HepG2 (cell line): ENCODE measurements at regions not wholly inside any gene's neighbourhood (a gene's known extent, or its start where the extent isn't known, plus 50 kb on each side); places are given as distances from the start of the nearest gene placed in this dataset.

Source experiments
- ATAC-seq: fragments of 200-7000 bp; cut with Tn5 transposase; 3 replicates; pipeline ENCODE4 v1.9.1; 2020; ENCODE audit warnings: mild to moderate bottlenecking, moderate library complexity
- BruUV-seq: library from RNA; stranded (reverse); fragments of 400-500 nt; replicated peaks from 2 replicates; lab custom pipeline; 2021; lab: Mats Ljungman, UMichigan
- CTCF ChIA-PET: fragments of 300-600 bp; formaldehyde crosslinking; extraction: SDS; loops from one replicate; lab custom pipeline; 2021; ENCODE audit warnings: low total read pairs, inconsistent platforms, low intra/inter-chr PET ratio; lab: Yijun Ruan, JAX
- POLR2A ChIA-PET: fragments of 350-600 bp; sonication (Branson Sonifier 250); formaldehyde crosslinking; loops from one replicate; lab custom pipeline; 2020; ENCODE audit warnings: antibody characterized with exemption, inconsistent platforms; lab: Yijun Ruan, JAX
- DNase-seq: peaks from one replicate; pipeline ENCODE4 v3.0.0-alpha.2; 2015; ENCODE audit warnings: low spot score
- FAIRE-seq: peaks from 3 replicates; lab custom pipeline; 2011; peaks lifted over from hg19 to GRCh38; lab: Jason Lieb, UNC
- H2AFZ ChIP-seq: one replicate; pipeline ENCODE4 v1.6.1; 2011; ENCODE audit warnings: low read length, inconsistent platforms
- H3K27ac ChIP-seq: fragments of 300-600 bp; 3 replicates; pipeline ENCODE4 v1.8.0; 2011; ENCODE audit warnings: mixed run types, mild to moderate bottlenecking, mixed read lengths, low read length, inconsistent platforms; ENCODE audit not compliant: insufficient read depth; ENCODE audit errors: extremely low read length
- H3K27me3 ChIP-seq, 2 experiments: fragments of 200-600 bp in 1 of 2; 2 replicates in 1 of 2; 3 replicates in 1 of 2; pipeline versions ENCODE4 v1.6.0 to v1.8.0; 2011; ENCODE audit warnings: low read length in 2 of 2, mild to moderate bottlenecking in 2 of 2, moderate library complexity in 2 of 2, inconsistent platforms in 1 of 2; ENCODE audit not compliant: insufficient read depth in 2 of 2, control insufficient read depth in 1 of 2
- H3K36me3 ChIP-seq, 2 experiments: fragments of 200-600 bp in 1 of 2; replicated peaks in 1 of 2; 2 replicates in 1 of 2; 3 replicates in 1 of 2; pipeline versions ENCODE4 v1.5.1 to v1.8.0; 2011; ENCODE audit warnings: low read length in 2 of 2, inconsistent platforms in 1 of 2; ENCODE audit not compliant: insufficient read depth in 2 of 2, control insufficient read depth in 1 of 2
- H3K4me1 ChIP-seq: 2 replicates; pipeline ENCODE4 v1.5.1; 2012; ENCODE audit warnings: low read length, inconsistent platforms; ENCODE audit not compliant: insufficient read depth
- H3K4me2 ChIP-seq: 2 replicates; pipeline ENCODE4 v1.6.0; 2011; ENCODE audit warnings: low read depth, low read length, inconsistent platforms
- H3K4me3 ChIP-seq, 3 experiments: fragments of 200-600 bp in 1 of 3; sonication (generic), shearing (Covaris generic) in 1 of 3; replicated peaks in 1 of 3; 2 replicates each; pipeline ENCODE4 v1.5.1; 2011 to 2016; ENCODE audit warnings: low read length in 3 of 3, inconsistent platforms in 2 of 3, low read depth in 2 of 3, mild to moderate bottlenecking in 2 of 3, control low read depth in 1 of 3, mixed read lengths in 1 of 3; ENCODE audit not compliant: insufficient read depth in 1 of 3
- H3K79me2 ChIP-seq: one replicate; pipeline ENCODE4 v1.6.1; 2011; ENCODE audit warnings: low read length, inconsistent platforms; ENCODE audit not compliant: insufficient read depth
- H3K9ac ChIP-seq: 2 replicates; pipeline ENCODE4 v1.6.0; 2011; ENCODE audit warnings: mild to moderate bottlenecking, low read depth, low read length, inconsistent platforms; ENCODE audit not compliant: insufficient read depth
- H3K9me3 ChIP-seq: 2 replicates; pipeline ENCODE4 v1.5.1; 2012; ENCODE audit warnings: mild to moderate bottlenecking, low read length
- H4K20me1 ChIP-seq: 2 replicates; pipeline ENCODE4 v1.6.0; 2011; ENCODE audit warnings: inconsistent platforms, mild to moderate bottlenecking, low read length, moderate library complexity; ENCODE audit not compliant: insufficient read depth
- CEBPB ChIP-seq: IDR thresholded peaks from 2 replicates; pipeline ENCODE4 v1.6.1; 2011; ENCODE audit warnings: low read depth, low read length, improper control_type of control experiment, borderline replicate concordance
- CEBPG ChIP-seq: IDR thresholded peaks from 2 replicates; pipeline ENCODE4 v1.6.1; 2016
- JARID2 ChIP-seq: sonication (generic); formaldehyde crosslinking; IDR thresholded peaks from 2 replicates; pipeline ENCODE4 v1.8.1; 2023; ENCODE audit warnings: missing genetic modification reagents, inconsistent platforms; ENCODE audit not compliant: insufficient replicate concordance
- SIX1 ChIP-seq: sonication (generic); formaldehyde crosslinking; IDR thresholded peaks from 2 replicates; pipeline ENCODE4 v1.4.0; 2020; ENCODE audit warnings: missing genetic modification reagents, borderline replicate concordance
- SIX4 ChIP-seq: sonication (generic); formaldehyde crosslinking; IDR thresholded peaks from 2 replicates; pipeline ENCODE4 v1.4.0; 2020; ENCODE audit warnings: missing genetic modification reagents
- SOX13 ChIP-seq, 3 experiments: fragments of 450-650 bp in 1 of 3; sonication (generic) in 1 of 3; formaldehyde crosslinking in 1 of 3; IDR thresholded peaks in 2 of 3; conservative IDR thresholded peaks in 1 of 3; 2 replicates each; pipeline versions ENCODE4 v1.5.0 to v1.6.1; 2016 to 2020; ENCODE audit warnings: antibody characterized with exemption in 1 of 3, mild to moderate bottlenecking in 1 of 3, missing compliant biosample characterization in 1 of 3, missing genetic modification reagents in 1 of 3, moderate library complexity in 1 of 3
- TEF ChIP-seq: sonication (generic); formaldehyde crosslinking; IDR thresholded peaks from 2 replicates; pipeline ENCODE4 v1.5.0; 2020; ENCODE audit warnings: missing genetic modification reagents
- USF2 ChIP-seq, 2 experiments: sonication (generic) in 1 of 2; formaldehyde crosslinking in 1 of 2; IDR thresholded peaks; 2 replicates each; pipeline versions ENCODE4 v1.5.1 to v1.6.1; 2011 to 2020; ENCODE audit warnings: borderline replicate concordance in 1 of 2, low read depth in 1 of 2, low read length in 1 of 2, mild to moderate bottlenecking in 1 of 2, missing genetic modification reagents in 1 of 2, moderate library complexity in 1 of 2
- YEATS2 ChIP-seq: sonication (generic); formaldehyde crosslinking; IDR thresholded peaks from 2 replicates; pipeline ENCODE4 v1.4.0; 2020; ENCODE audit warnings: missing genetic modification reagents, borderline replicate concordance
- ZBTB8A ChIP-seq: sonication (generic); formaldehyde crosslinking; IDR thresholded peaks from 2 replicates; pipeline ENCODE4 v1.4.0; 2020; ENCODE audit warnings: mild to moderate bottlenecking, low read depth, missing genetic modification reagents, borderline replicate concordance
- ZC3H13 ChIP-seq: sonication (generic); formaldehyde crosslinking; IDR thresholded peaks from 2 replicates; pipeline ENCODE4 v1.8.1; 2023; ENCODE audit warnings: mild to moderate bottlenecking, missing genetic modification reagents, moderate library complexity
- ZNF24 ChIP-seq: fragments of 450-650 bp; IDR thresholded peaks from 2 replicates; pipeline ENCODE4 v1.6.1; 2017; ENCODE audit warnings: antibody characterized with exemption, mild to moderate bottlenecking
- ZNF280B ChIP-seq: sonication (generic); formaldehyde crosslinking; IDR thresholded peaks from 2 replicates; pipeline ENCODE4 v1.5.0; 2020; ENCODE audit warnings: missing genetic modification reagents, mild to moderate bottlenecking, borderline replicate concordance
- WGBS: methylation state at CpG from one replicate; pipeline ENCODE4 v1.1.6; 2017; ENCODE audit warnings: low lambda C conversion rate; 5-methylcytosine and 5-hydroxymethylcytosine counted together
- in situ Hi-C: cut with HindIII; loops from 2 replicates; pipeline ENCODE4 v1.10.0; 2017; ENCODE audit warnings: low pct_unique_long_range_greater_than_20kb; ENCODE audit not compliant: extremely low pct_ligation_motif_present
- intact Hi-C: fragments of 100-400 bp; cut with micrococcal nuclease; formaldehyde crosslinking; loops from one replicate; pipeline ENCODE4 v1.10.0; 2022; ENCODE audit not compliant: unreplicated experiment

GRCh38 chr6:92380803-92381601 is 1038.4 kb downstream of the EPHA7 start:
- ChIA-PET CTCF (no interaction called here), POLR2A (no interaction called here)
- intact Hi-C loops (no loop called here), in situ Hi-C loops (no loop called here)
- FAIRE-seq (no peak), ATAC-seq (no peak), DNase-seq (no peak)
- H2AFZ ChIP-seq, result no peak overlapping the region
- H3K9me3 ChIP-seq, result no peaks in the 10 kb centered on the region
- TF ChIP-seq CEBPB (peak; percentile 76), SIX1 (CRISPR knock-in tag) (peak; percentile 27; the same call in 1 of the 2 replicates), CEBPG (CRISPR knock-in tag) (0 out of 2 replicates have a peak, but pooled peaks have one; percentile 13), ZBTB8A (CRISPR knock-in tag) (no peak), SIX4 (CRISPR knock-in tag) (peak; percentile 66; the same call in 1 of the 2 replicates), SOX13 (IDR thresholded peaks at IDR 0.05) (no peak), SOX13 (CRISPR knock-in tag; conservative IDR thresholded peaks at IDR 0.05 in 1 of 2, IDR thresholded peaks at IDR 0.05 in 1 of 2) (peak in 1 of 2 experiments; percentile 48; a peak in 1 of 4 replicates)
- no peaks in the 10 kb centered on the region for H3K36me3 ChIP-seq
- 38% methylated on average over 2 of the region's 2 CpGs for WGBS
- H3K27ac ChIP-seq, result no peak overlapping the region
- H3K27me3 ChIP-seq, result no peaks in the 10 kb centered on the region
- no TSS peak for BruUV-seq
- no peak overlapping the region for H3K4me2 ChIP-seq
- H3K9ac ChIP-seq, result no peak overlapping the region
- H4K20me1 ChIP-seq, result no peaks in the 10 kb centered on the region
- no peak overlapping the region for H3K4me3 ChIP-seq
- no peaks in the 10 kb centered on the region for H3K79me2 ChIP-seq
- H3K4me1 ChIP-seq, result 0 out of 2 replicates have a peak, but pooled peaks cover 4% of the 10 kb centered on the region

- no peaks in the 10 kb centered on the region for H4K20me1 ChIP-seq
- TF ChIP-seq JARID2 (CRISPR knock-in tag) (no peak), ZNF280B (no peak), TEF (no peak), YEATS2 (no peak), ZC3H13 (CRISPR knock-in tag) (no peak), USF2 (IDR thresholded peaks at IDR 0.05; ENCODE audit: low read depth, low read length) (no peak), USF2 (CRISPR knock-in tag; IDR thresholded peaks at IDR 0.05; ENCODE audit: borderline replicate concordance) (no peak), ZNF24 (no peak)
- no peak for FAIRE-seq
- no peak overlapping the region for H3K4me3 ChIP-seq
- POLR2A ChIA-PET, result no interaction called here
- H3K4me2 ChIP-seq, result no peak overlapping the region
- no peak overlapping the region for H3K27ac ChIP-seq
- H3K79me2 ChIP-seq, result no peaks in the 10 kb centered on the region
- intact Hi-C loops (no loop called here), in situ Hi-C loops (no loop called here)
- no peaks in the 10 kb centered on the region for H3K9me3 ChIP-seq
- H3K4me1 ChIP-seq, result peaks cover 8% of the 10 kb centered on the region
- no peak for ATAC-seq
- no TSS peak for BruUV-seq
- DNase-seq, result no peak
- CTCF ChIA-PET, result no interaction called here
- no peaks in the 10 kb centered on the region; a peak in 1 of 5 replicates for H3K27me3 ChIP-seq
- H3K9ac ChIP-seq, result no peak overlapping the region
- H2AFZ ChIP-seq, result no peak overlapping the region
- no peaks in the 10 kb centered on the region for H3K36me3 ChIP-seq
These were observed 1042.2 kb downstream of the EPHA7 start for GRCh38 chr6:92377137-92377536.
